ENCODE measurements at regions not wholly inside any gene's neighbourhood (a gene's known extent, or its start where the extent isn't known, plus 50 kb on each side); places are given as distances from the start of the nearest gene placed in this dataset.

- TF ChIP-seq CTCF (IDR thresholded peaks at IDR 0.05; ENCODE audit: low read depth, low read length, missing control alignments) = no peak
- no peak for DNase-seq (ENCODE audit: low read depth)
- no peak overlapping the region for H3K4me3 ChIP-seq (ENCODE audit: low read depth, low read length)
Measured at GRCh38 chr3:124174476-124174875, 182.6 kb upstream of the ROPN1 start.

- no peak overlapping the region for H3K4me3 ChIP-seq (ENCODE audit: low read depth, low read length)
- no peak for DNase-seq (ENCODE audit: low read depth)
- no peak for TF ChIP-seq CTCF (IDR thresholded peaks at IDR 0.05; ENCODE audit: low read depth, low read length, missing control alignments)
Measured at GRCh38 chr3:124174910-124175874, 183.3 kb upstream of the ROPN1 start.

GRCh38 chr3:124177071-124177470, 185.1 kb upstream of the ROPN1 start:
- DNase-seq (ENCODE audit: low read depth) = no peak
- TF ChIP-seq CTCF (IDR thresholded peaks at IDR 0.05; ENCODE audit: low read depth, low read length, missing control alignments) = no peak
- no peak overlapping the region for H3K4me3 ChIP-seq (ENCODE audit: low read depth, low read length)

- no peak overlapping the region for H3K4me3 ChIP-seq (ENCODE audit: low read depth, low read length)
- no peak for TF ChIP-seq CTCF (IDR thresholded peaks at IDR 0.05; ENCODE audit: low read depth, low read length, missing control alignments)
- DNase-seq (ENCODE audit: low read depth) = no peak
Measured at GRCh38 chr3:124178531-124178930, 186.6 kb upstream of the ROPN1 start.

GRCh38 chr3:124200407-124200806, 208.5 kb upstream of the ROPN1 start:
- no peak for DNase-seq (ENCODE audit: low read depth)
- TF ChIP-seq CTCF (IDR thresholded peaks at IDR 0.05; ENCODE audit: low read depth, low read length, missing control alignments) = no peak
- H3K4me3 ChIP-seq (ENCODE audit: low read depth, low read length) = no peak overlapping the region

GRCh38 chr3:124201226-124201625, 209.3 kb upstream of the ROPN1 start:
- no peak for DNase-seq (ENCODE audit: low read depth)
- no peak for TF ChIP-seq CTCF (IDR thresholded peaks at IDR 0.05; ENCODE audit: low read depth, low read length, missing control alignments)
- no peak overlapping the region for H3K4me3 ChIP-seq (ENCODE audit: low read depth, low read length)

GRCh38 chr3:124201786-124202185, 209.9 kb upstream of the ROPN1 start:
- no peak for DNase-seq (ENCODE audit: low read depth)
- TF ChIP-seq CTCF (IDR thresholded peaks at IDR 0.05; ENCODE audit: low read depth, low read length, missing control alignments) = no peak

More at GRCh38 chr3:124201786-124202185, 209.9 kb upstream of the ROPN1 start:
- no peak overlapping the region for H3K4me3 ChIP-seq (ENCODE audit: low read depth, low read length)

All from GM12864 (cell line).